IMR-90 (cell line): ENCODE measurements at regions not wholly inside any gene's neighbourhood (a gene's known extent, or its start where the extent isn't known, plus 50 kb on each side); places are given as distances from the start of the nearest gene placed in this dataset.
A peak's percentile ranks its signal among the peaks of the same experiment; 100 is the strongest.

Experiments
- ATAC-seq: fragments of 200-7000 bp; cut with Tn5 transposase; 2 replicates; pipeline ENCODE4 v1.9.1; 2020; ENCODE audit warnings: low read depth, mild to moderate bottlenecking, moderate library complexity
- BruUV-seq: library from RNA; stranded (reverse); fragments of 400-500 nt; replicated peaks from 2 replicates; lab custom pipeline; 2021; lab: Mats Ljungman, UMichigan
- CTCF ChIA-PET: fragments of 300-600 bp; formaldehyde crosslinking; extraction: SDS; loops from one replicate; lab custom pipeline; 2021; ENCODE audit warnings: antibody characterized with exemption; lab: Yijun Ruan, JAX
- POLR2A ChIA-PET: fragments of 300-600 bp; sonication (Branson Sonifier 250); formaldehyde crosslinking; loops from one replicate; lab custom pipeline; 2022; ENCODE audit warnings: antibody characterized with exemption; ENCODE audit not compliant: unreplicated experiment; lab: Charles Lee
- DNase-seq: peaks from one replicate; pipeline ENCODE4 v3.0.0; 2013
- H2AFZ ChIP-seq: replicated peaks from 2 replicates; pipeline ENCODE3; 2013; ENCODE audit warnings: low read length, mild to moderate bottlenecking; ENCODE audit not compliant: poor library complexity
- H2AK5ac ChIP-seq: 2 replicates; pipeline ENCODE4 v1.6.1; 2013; ENCODE audit warnings: low read depth, low read length, inconsistent platforms
- H2AK9ac ChIP-seq: replicated peaks from 2 replicates; pipeline ENCODE3; 2013; ENCODE audit warnings: mild to moderate bottlenecking, low read depth, low read length, moderate library complexity; ENCODE audit not compliant: poor library complexity
- H2BK120ac ChIP-seq: 2 replicates; pipeline ENCODE4 v1.6.1; 2013; ENCODE audit warnings: low read depth, low read length, inconsistent platforms
- H2BK15ac ChIP-seq: 3 replicates; pipeline ENCODE4 v1.6.1; 2013; ENCODE audit warnings: low read depth, low read length, inconsistent platforms
- H2BK20ac ChIP-seq: 2 replicates; pipeline ENCODE4 v1.6.1; 2013; ENCODE audit warnings: low read depth, mild to moderate bottlenecking, inconsistent platforms, low read length, moderate library complexity
- H2BK5ac ChIP-seq: 2 replicates; pipeline ENCODE4 v1.6.1; 2013; ENCODE audit warnings: mild to moderate bottlenecking, low read depth, low read length, inconsistent platforms; ENCODE audit not compliant: poor library complexity, severe bottlenecking
- H3K14ac ChIP-seq: replicated peaks from 2 replicates; pipeline ENCODE4 v1.6.1; 2013; ENCODE audit warnings: low read depth, low read length, inconsistent platforms
- H3K18ac ChIP-seq: 2 replicates; pipeline ENCODE4 v1.6.1; 2013; ENCODE audit warnings: low read depth, low read length, control low read depth
- H3K23ac ChIP-seq: 2 replicates; pipeline ENCODE4 v1.6.1; 2013; ENCODE audit warnings: low read depth, low read length, inconsistent platforms
- H3K27ac ChIP-seq: 2 replicates; pipeline ENCODE4 v1.5.1; 2013; ENCODE audit warnings: mild to moderate bottlenecking, control low read depth, low read length; ENCODE audit not compliant: insufficient read depth
- H3K27me3 ChIP-seq: 2 replicates; pipeline ENCODE4 v1.6.1; 2013; ENCODE audit warnings: low read length; ENCODE audit not compliant: control insufficient read depth, insufficient read depth
- H3K36me3 ChIP-seq: 2 replicates; pipeline ENCODE4 v1.6.1; 2013; ENCODE audit warnings: low read length, mixed read lengths; ENCODE audit not compliant: control insufficient read depth, insufficient read depth
- H3K4ac ChIP-seq: 2 replicates; pipeline ENCODE4 v1.6.1; 2013; ENCODE audit warnings: low read depth, low read length, inconsistent platforms
- H3K4me1 ChIP-seq: 2 replicates; pipeline ENCODE4 v1.6.1; 2013; ENCODE audit warnings: low read length, mixed read lengths; ENCODE audit not compliant: control insufficient read depth, insufficient read depth
- H3K4me2 ChIP-seq: 2 replicates; pipeline ENCODE4 v1.6.1; 2013; ENCODE audit warnings: low read depth, mild to moderate bottlenecking, control low read depth, low read length, moderate library complexity
- H3K4me3 ChIP-seq: 2 replicates; pipeline ENCODE4 v1.5.1; 2013; ENCODE audit warnings: low read depth, mild to moderate bottlenecking, control low read depth, low read length, moderate library complexity; ENCODE audit not compliant: insufficient read depth
- H3K56ac ChIP-seq: 2 replicates; pipeline ENCODE4 v1.6.1; 2013; ENCODE audit warnings: low read length, inconsistent platforms; ENCODE audit not compliant: insufficient read depth; ENCODE audit errors: extremely low read depth
- H3K79me1 ChIP-seq, 2 experiments: 2 replicates each; pipeline ENCODE4 v1.6.1; 2013; ENCODE audit warnings: low read length in 2 of 2, inconsistent platforms in 1 of 2, low read depth in 1 of 2
- H3K9ac ChIP-seq: 2 replicates; pipeline ENCODE4 v1.6.1; 2013; ENCODE audit warnings: low read depth, low read length, control low read depth
- H3K9me1 ChIP-seq: 2 replicates; pipeline ENCODE4 v1.6.1; 2013; ENCODE audit warnings: low read length, inconsistent platforms; ENCODE audit not compliant: insufficient read depth
- H3K9me3 ChIP-seq: 2 replicates; pipeline ENCODE4 v1.6.1; 2013; ENCODE audit warnings: low read length; ENCODE audit not compliant: control insufficient read depth, insufficient read depth
- H4K20me1 ChIP-seq: 2 replicates; pipeline ENCODE4 v1.6.1; 2013; ENCODE audit warnings: low read length, inconsistent platforms; ENCODE audit not compliant: insufficient read depth
- H4K5ac ChIP-seq: 2 replicates; pipeline ENCODE4 v1.6.1; 2013; ENCODE audit warnings: mild to moderate bottlenecking, low read depth, low read length, control low read depth
- H4K8ac ChIP-seq, 2 experiments: 2 replicates each; pipeline ENCODE4 v1.6.1; 2013; ENCODE audit warnings: low read depth in 2 of 2, low read length in 2 of 2, control low read depth in 1 of 2, inconsistent platforms in 1 of 2
- H4K91ac ChIP-seq: 2 replicates; pipeline ENCODE4 v1.6.1; 2013; ENCODE audit warnings: low read depth, low read length, inconsistent platforms; ENCODE audit not compliant: insufficient read depth
- CEBPB ChIP-seq: IDR thresholded peaks from 2 replicates; pipeline ENCODE4 v1.6.1; 2012; ENCODE audit warnings: low read depth, low read length, improper control_type of control experiment
- ELK1 ChIP-seq: fragments of 150-350 bp; IDR thresholded peaks from 2 replicates; pipeline ENCODE4 v1.6.1; 2016; ENCODE audit warnings: low read depth, mild to moderate bottlenecking, low read length, moderate library complexity, borderline replicate concordance
- FOS ChIP-seq: fragments of 150-350 bp; IDR thresholded peaks from 2 replicates; pipeline ENCODE4 v1.6.1; 2016; ENCODE audit warnings: low read depth, low read length
- MAZ ChIP-seq: IDR thresholded peaks from 2 replicates; pipeline ENCODE4 v1.6.1; 2012; ENCODE audit warnings: low read depth, mild to moderate bottlenecking, low read length, improper control_type of control experiment, moderate library complexity, borderline replicate concordance
- MXI1 ChIP-seq: IDR thresholded peaks from 2 replicates; pipeline ENCODE4 v1.6.1; 2012; ENCODE audit warnings: low read depth, mild to moderate bottlenecking, low read length, moderate library complexity, borderline replicate concordance
- NFE2L2 ChIP-seq: fragments of 150-350 bp; IDR thresholded peaks from 2 replicates; pipeline ENCODE4 v1.6.1; 2016; ENCODE audit warnings: low read depth, mild to moderate bottlenecking, low read length
- POLR2A ChIP-seq: IDR thresholded peaks from 2 replicates; pipeline ENCODE4 v1.6.1; 2012; ENCODE audit warnings: mild to moderate bottlenecking, low read depth, low read length
- RAD21 ChIP-seq: IDR thresholded peaks from 2 replicates; pipeline ENCODE4 v1.6.1; 2012; ENCODE audit warnings: low read length, improper control_type of control experiment
- RCOR1 ChIP-seq: IDR thresholded peaks from 2 replicates; pipeline ENCODE4 v1.6.1; 2012; ENCODE audit warnings: mild to moderate bottlenecking, low read length, improper control_type of control experiment; ENCODE audit not compliant: insufficient replicate concordance
- RFX5 ChIP-seq: IDR thresholded peaks from 2 replicates; pipeline ENCODE4 v1.8.0; 2012; ENCODE audit warnings: low read depth, mild to moderate bottlenecking, low read length, moderate library complexity
- SMC3 ChIP-seq: fragments of 150-350 bp; IDR thresholded peaks from 2 replicates; pipeline ENCODE4 v1.6.1; 2016; ENCODE audit warnings: low read depth, mild to moderate bottlenecking, antibody characterized with exemption, low read length, moderate library complexity
- WGBS, 2 experiments: methylation state at CpG; one replicate each; pipeline versions ENCODE4 v1.1.5 to v1.1.7; 2013; ENCODE audit warnings: missing lambda C conversion rate in 2 of 2; ENCODE audit not compliant: insufficient read length in 1 of 2; ENCODE audit errors: extremely low coverage in 2 of 2; 5-methylcytosine and 5-hydroxymethylcytosine counted together
- dilution Hi-C: fragments of 300-500 bp; cut with HindIII; formaldehyde crosslinking; loops from one replicate; pipeline ENCODE4 v1.14.3; 2018; ENCODE audit warnings: low sequenced_read_pairs; ENCODE audit not compliant: unreplicated experiment
- in situ Hi-C: fragments of 300-500 bp; cut with MboI; formaldehyde crosslinking; loops from 3 replicates; pipeline ENCODE4 v1.14.3; 2019; ENCODE audit warnings: low sequenced_read_pairs, inconsistent platforms, mixed read lengths
- intact Hi-C: fragments of 100-400 bp; cut with micrococcal nuclease; formaldehyde crosslinking; loops from 2 replicates; pipeline ENCODE4 v1.10.0; 2022
- TF ChIP-seq, protein P1 (sequence below): conservative IDR thresholded peaks from 2 replicates; pipeline ENCODE4 v1.5.1; 2012; ENCODE audit warnings: mild to moderate bottlenecking, low read depth, low read length, improper control_type of control experiment
- TF ChIP-seq, protein P2 (sequence below): fragments of 150-350 bp; IDR thresholded peaks from 2 replicates; pipeline ENCODE4 v1.6.1; 2017; ENCODE audit warnings: mild to moderate bottlenecking, antibody characterized with exemption, low read length, low read depth

- Histone ChIP-seq H3K36me3 (no peaks in the 10 kb centered on the region), H3K27ac (peak overlapping the region; percentile 98), H3K56ac (peak overlapping the region; percentile 97), H3K79me1 (peaks cover 10 to 12% of the 10 kb centered on the region in 2 experiments), H4K5ac (peak overlapping the region; percentile 96), H2AK5ac (peak overlapping the region; percentile 83; the same call in 1 of the 2 replicates), H3K4me1 (peaks cover 7% of the 10 kb centered on the region), H4K8ac (peak overlapping the region; percentile 87 to 95), H3K9me1 (no peaks in the 10 kb centered on the region), H2AFZ (peak overlapping the region; percentile 98), H4K91ac (peak overlapping the region; percentile 91), H3K18ac (peak overlapping the region; percentile 74), H2BK5ac (peak overlapping the region; percentile 98), H3K9ac (peak overlapping the region; percentile 98), H3K4me2 (peak overlapping the region; percentile 91), H2BK120ac (peak overlapping the region; percentile 85), H3K23ac (peak overlapping the region; percentile 97), H3K4me3 (peak overlapping the region; percentile 63), H3K9me3 (no peaks in the 10 kb centered on the region), H3K27me3 (no peaks in the 10 kb centered on the region), H3K14ac (peak overlapping the region; percentile 99), H2BK20ac (peak overlapping the region; percentile 21; the same call in 1 of the 2 replicates), H3K4ac (peak overlapping the region; percentile 97), H4K20me1 (no peaks in the 10 kb centered on the region), H2AK9ac (peak overlapping the region; percentile 97), H2BK15ac (peak overlapping the region; percentile 66; the same call in 1 of the 3 replicates)
- WGBS, 2 experiments: no CpG with 5 or more reads among the region's 67 CpGs
- BruUV-seq: TSS peak; percentile 52
- CTCF ChIA-PET: interaction anchor here (0.5 to 1.3 kb wide), 2 partner anchors 72 to 140 kb away, joined by 6 read pairs; no protein-coding TSS in a partner anchor
- POLR2A ChIA-PET: interaction anchor here (0.6 to 0.7 kb wide), 2 partner anchors 138 to 1458 kb away, joined by 3 to 5 read pairs; no protein-coding TSS in a partner anchor
- dilution Hi-C loops: no loop called here
- intact Hi-C loops: loop anchor here (1.0 to 2.0 kb wide), 3 partner anchors 72 to 370 kb away; partner anchors contain the start of gene COX20
- DNase-seq (peak; percentile 95), ATAC-seq (peak; percentile 89)
- in situ Hi-C loops: no loop called here
- TF ChIP-seq RCOR1 (no peak), SMC3 (peak; percentile 22), RAD21 (peak; percentile 43; the same call in 1 of the 2 replicates), RFX5 (no peak), MAZ (peak; percentile 99), POLR2A (peak; percentile 75), FOS (no peak), MXI1 (peak; percentile 75), NFE2L2 (no peak), CEBPB (no peak), ELK1 (no peak)
- TF ChIP-seq, protein P1, sequence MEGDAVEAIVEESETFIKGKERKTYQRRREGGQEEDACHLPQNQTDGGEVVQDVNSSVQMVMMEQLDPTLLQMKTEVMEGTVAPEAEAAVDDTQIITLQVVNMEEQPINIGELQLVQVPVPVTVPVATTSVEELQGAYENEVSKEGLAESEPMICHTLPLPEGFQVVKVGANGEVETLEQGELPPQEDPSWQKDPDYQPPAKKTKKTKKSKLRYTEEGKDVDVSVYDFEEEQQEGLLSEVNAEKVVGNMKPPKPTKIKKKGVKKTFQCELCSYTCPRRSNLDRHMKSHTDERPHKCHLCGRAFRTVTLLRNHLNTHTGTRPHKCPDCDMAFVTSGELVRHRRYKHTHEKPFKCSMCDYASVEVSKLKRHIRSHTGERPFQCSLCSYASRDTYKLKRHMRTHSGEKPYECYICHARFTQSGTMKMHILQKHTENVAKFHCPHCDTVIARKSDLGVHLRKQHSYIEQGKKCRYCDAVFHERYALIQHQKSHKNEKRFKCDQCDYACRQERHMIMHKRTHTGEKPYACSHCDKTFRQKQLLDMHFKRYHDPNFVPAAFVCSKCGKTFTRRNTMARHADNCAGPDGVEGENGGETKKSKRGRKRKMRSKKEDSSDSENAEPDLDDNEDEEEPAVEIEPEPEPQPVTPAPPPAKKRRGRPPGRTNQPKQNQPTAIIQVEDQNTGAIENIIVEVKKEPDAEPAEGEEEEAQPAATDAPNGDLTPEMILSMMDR: peak; percentile 65
- TF ChIP-seq, protein P2, sequence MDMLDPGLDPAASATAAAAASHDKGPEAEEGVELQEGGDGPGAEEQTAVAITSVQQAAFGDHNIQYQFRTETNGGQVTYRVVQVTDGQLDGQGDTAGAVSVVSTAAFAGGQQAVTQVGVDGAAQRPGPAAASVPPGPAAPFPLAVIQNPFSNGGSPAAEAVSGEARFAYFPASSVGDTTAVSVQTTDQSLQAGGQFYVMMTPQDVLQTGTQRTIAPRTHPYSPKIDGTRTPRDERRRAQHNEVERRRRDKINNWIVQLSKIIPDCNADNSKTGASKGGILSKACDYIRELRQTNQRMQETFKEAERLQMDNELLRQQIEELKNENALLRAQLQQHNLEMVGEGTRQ: peak; percentile 38; the same call in 1 of the 2 replicates
Observed at GRCh38 chr1:244970744-244971551, 106.6 kb upstream of the HNRNPU start.
